Ishikawa (cell line): ENCODE measurements at regions not wholly inside any gene's neighbourhood (a gene's known extent, or its start where the extent isn't known, plus 50 kb on each side); places are given as distances from the start of the nearest gene placed in this dataset.

ENCODE experiments used
- CEBPB ChIP-seq: IDR thresholded peaks from 2 replicates; pipeline ENCODE4 v1.6.1; 2012
- CREB1 ChIP-seq: IDR thresholded peaks from 2 replicates; pipeline ENCODE4 v1.6.1; 2012; ENCODE audit warnings: low read depth
- EGR1 ChIP-seq: IDR thresholded peaks from 2 replicates; pipeline ENCODE4 v1.6.1; 2012
- EP300 ChIP-seq: IDR thresholded peaks from 2 replicates; pipeline ENCODE4 v1.6.1; 2012; ENCODE audit warnings: borderline replicate concordance
- FOXM1 ChIP-seq: IDR thresholded peaks from 2 replicates; pipeline ENCODE4 v1.6.1; 2012; ENCODE audit warnings: low read depth, borderline replicate concordance
- NFIC ChIP-seq: IDR thresholded peaks from 2 replicates; pipeline ENCODE4 v1.6.1; 2012
- RAD21 ChIP-seq: IDR thresholded peaks from 2 replicates; pipeline ENCODE4 v1.6.1; 2012; ENCODE audit warnings: low read depth
- TAF1 ChIP-seq: IDR thresholded peaks from 2 replicates; pipeline ENCODE4 v1.6.1; 2012; ENCODE audit warnings: low read depth, mild to moderate bottlenecking
- TCF12 ChIP-seq: IDR thresholded peaks from 2 replicates; pipeline ENCODE4 v1.6.1; 2012; ENCODE audit warnings: low read depth
- TEAD4 ChIP-seq: IDR thresholded peaks from 2 replicates; pipeline ENCODE4 v1.6.1; 2012
- YY1 ChIP-seq: IDR thresholded peaks from 2 replicates; pipeline ENCODE4 v1.6.1; 2012; ENCODE audit warnings: low read depth
- ZBTB7A ChIP-seq: IDR thresholded peaks from 2 replicates; pipeline ENCODE4 v1.6.1; 2012; ENCODE audit warnings: low read depth
- TF ChIP-seq, protein P1 (sequence below): IDR thresholded peaks from 2 replicates; pipeline ENCODE4 v1.6.1; 2012
- TF ChIP-seq, protein P2 (sequence below): IDR thresholded peaks from 2 replicates; pipeline ENCODE4 v1.6.1; 2012
- TF ChIP-seq, protein P3 (sequence below): IDR thresholded peaks from 2 replicates; pipeline ENCODE4 v1.6.1; 2012; ENCODE audit warnings: low read depth, mild to moderate bottlenecking

DNA sequence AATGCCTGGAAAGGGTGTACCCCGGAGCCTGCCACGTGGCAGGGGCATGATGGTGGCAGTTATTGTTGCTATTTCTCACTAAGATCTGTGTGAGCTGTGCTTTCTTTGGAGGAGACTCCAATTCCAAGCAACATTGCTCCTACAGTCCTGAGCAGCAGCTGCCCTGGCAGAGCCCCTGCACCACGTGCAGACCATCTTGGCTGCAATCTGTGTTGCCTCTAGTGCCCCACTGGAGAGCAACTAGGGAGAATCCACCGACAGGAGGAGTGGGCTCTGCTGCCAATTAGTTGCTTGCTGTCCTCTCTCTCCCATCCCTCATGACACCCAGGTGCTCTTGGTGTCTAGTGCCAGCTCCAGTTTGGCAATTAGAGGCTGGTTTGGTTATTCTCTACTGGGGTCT, 116.0 kb downstream of the PXDC1 start:
- TF ChIP-seq EGR1 = no peak

DNA sequence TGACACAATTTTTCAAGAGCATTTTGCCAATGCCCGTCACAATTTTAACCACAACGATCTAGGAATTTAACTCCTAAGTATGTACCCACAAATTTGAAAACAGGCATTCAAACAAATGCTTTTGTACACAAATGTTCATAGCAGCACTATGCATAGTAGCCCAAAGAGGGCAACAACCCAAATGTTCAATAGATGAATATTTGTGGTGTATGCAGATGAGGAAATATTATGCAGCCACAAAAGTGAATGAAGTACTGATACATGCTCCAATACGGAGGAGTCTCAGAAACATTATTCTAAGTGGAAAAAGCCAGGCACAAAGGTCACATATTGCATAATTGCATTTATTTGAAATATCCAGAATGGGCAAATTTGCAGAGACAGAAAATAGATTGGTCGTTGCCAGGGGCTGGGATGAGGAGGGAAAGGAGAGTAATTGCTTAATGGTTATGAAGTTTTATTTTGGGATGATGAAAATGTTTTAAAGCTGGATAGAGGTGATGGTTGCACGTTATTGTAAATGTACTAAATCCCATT, 117.2 kb downstream of the PXDC1 start:
- no peak for TF ChIP-seq TAF1
- TF ChIP-seq RAD21 = no peak
- no peak for TF ChIP-seq NFIC
- no peak for TF ChIP-seq ZBTB7A
- no peak for TF ChIP-seq TEAD4
- no peak for TF ChIP-seq EGR1
- TF ChIP-seq, protein P1, sequence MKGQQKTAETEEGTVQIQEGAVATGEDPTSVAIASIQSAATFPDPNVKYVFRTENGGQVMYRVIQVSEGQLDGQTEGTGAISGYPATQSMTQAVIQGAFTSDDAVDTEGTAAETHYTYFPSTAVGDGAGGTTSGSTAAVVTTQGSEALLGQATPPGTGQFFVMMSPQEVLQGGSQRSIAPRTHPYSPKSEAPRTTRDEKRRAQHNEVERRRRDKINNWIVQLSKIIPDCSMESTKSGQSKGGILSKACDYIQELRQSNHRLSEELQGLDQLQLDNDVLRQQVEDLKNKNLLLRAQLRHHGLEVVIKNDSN = no peak
- TF ChIP-seq TCF12 = no peak
- TF ChIP-seq, protein P2, sequence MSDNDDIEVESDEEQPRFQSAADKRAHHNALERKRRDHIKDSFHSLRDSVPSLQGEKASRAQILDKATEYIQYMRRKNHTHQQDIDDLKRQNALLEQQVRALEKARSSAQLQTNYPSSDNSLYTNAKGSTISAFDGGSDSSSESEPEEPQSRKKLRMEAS = no peak
- no peak for TF ChIP-seq EP300
- no peak for TF ChIP-seq FOXM1
- no peak for TF ChIP-seq CREB1

DNA sequence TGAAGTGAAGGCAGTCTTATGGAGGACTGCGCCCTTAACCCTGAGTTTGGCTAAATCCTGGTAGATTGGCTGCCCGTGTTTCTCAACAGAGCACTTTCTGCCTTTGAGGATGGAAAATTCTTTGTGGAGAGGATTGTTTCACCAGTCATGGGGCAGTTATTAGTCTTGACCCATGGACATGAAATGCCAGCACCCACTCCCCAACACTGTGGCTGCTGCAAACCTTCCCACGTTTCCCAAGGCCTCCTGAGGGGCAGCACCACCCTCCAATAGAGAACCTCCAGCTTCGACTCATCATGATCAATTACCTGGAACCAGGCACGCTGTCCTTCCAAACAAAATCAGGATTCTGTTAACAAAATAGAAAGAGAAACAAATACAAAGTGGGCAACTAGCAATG, 117.8 kb downstream of the PXDC1 start:
- no peak for TF ChIP-seq RAD21

DNA sequence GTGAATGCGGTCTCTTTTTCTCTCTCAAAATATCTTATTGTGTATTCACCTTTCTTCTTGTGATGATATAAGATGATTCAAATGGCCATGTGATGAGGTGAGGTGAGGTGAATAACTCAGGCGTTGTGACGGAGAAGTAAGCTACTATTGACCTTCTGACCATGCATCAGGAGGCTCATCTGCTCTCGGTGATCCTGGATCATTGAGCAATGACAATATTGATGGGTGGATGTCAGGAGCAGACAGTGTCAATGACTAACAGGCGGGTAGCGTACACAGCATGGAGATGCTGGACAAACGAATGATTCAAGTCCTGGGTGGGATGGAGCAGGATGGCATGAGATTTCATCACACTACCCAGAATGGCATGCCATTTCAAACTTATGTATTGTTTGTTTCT, 119.6 kb downstream of the PXDC1 start:
- TF ChIP-seq, protein P2 = no peak
- TF ChIP-seq YY1 = no peak
- TF ChIP-seq, protein P1 = no peak
- TF ChIP-seq RAD21 = no peak
- TF ChIP-seq CEBPB = no peak
- TF ChIP-seq CREB1 = no peak
- TF ChIP-seq EGR1 = no peak

DNA sequence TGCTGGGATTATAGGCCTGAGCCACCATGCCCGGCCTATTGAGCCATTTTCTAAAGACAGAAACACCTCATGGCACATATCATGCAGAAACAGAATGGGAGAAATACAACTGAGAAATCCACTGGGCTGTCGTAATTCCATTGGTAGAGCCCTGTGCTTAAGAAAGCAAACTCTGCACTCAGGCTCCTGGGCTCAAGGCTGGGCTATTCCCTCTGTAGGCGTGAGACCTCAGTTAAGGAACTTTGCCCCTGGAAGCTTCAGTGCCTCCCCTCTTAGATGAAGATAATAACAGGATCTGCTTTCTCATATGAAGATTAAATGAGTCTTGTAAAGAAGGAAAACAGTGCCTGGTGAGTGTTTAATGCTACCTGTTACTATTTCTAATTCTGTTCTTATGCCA, 120.3 kb downstream of the PXDC1 start:
- TF ChIP-seq TCF12 = no peak
- TF ChIP-seq, protein P3, sequence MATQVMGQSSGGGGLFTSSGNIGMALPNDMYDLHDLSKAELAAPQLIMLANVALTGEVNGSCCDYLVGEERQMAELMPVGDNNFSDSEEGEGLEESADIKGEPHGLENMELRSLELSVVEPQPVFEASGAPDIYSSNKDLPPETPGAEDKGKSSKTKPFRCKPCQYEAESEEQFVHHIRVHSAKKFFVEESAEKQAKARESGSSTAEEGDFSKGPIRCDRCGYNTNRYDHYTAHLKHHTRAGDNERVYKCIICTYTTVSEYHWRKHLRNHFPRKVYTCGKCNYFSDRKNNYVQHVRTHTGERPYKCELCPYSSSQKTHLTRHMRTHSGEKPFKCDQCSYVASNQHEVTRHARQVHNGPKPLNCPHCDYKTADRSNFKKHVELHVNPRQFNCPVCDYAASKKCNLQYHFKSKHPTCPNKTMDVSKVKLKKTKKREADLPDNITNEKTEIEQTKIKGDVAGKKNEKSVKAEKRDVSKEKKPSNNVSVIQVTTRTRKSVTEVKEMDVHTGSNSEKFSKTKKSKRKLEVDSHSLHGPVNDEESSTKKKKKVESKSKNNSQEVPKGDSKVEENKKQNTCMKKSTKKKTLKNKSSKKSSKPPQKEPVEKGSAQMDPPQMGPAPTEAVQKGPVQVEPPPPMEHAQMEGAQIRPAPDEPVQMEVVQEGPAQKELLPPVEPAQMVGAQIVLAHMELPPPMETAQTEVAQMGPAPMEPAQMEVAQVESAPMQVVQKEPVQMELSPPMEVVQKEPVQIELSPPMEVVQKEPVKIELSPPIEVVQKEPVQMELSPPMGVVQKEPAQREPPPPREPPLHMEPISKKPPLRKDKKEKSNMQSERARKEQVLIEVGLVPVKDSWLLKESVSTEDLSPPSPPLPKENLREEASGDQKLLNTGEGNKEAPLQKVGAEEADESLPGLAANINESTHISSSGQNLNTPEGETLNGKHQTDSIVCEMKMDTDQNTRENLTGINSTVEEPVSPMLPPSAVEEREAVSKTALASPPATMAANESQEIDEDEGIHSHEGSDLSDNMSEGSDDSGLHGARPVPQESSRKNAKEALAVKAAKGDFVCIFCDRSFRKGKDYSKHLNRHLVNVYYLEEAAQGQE = no peak
- TF ChIP-seq, protein P2 = no peak
- TF ChIP-seq FOXM1 = no peak
- TF ChIP-seq, protein P1 = no peak
- TF ChIP-seq CREB1 = no peak
- TF ChIP-seq EGR1 = no peak
- no peak for TF ChIP-seq CEBPB
- TF ChIP-seq TAF1 = no peak
- no peak for TF ChIP-seq RAD21
- TF ChIP-seq EP300 = no peak
- no peak for TF ChIP-seq YY1
- no peak for TF ChIP-seq TEAD4
- TF ChIP-seq NFIC = no peak
- TF ChIP-seq ZBTB7A = no peak

DNA sequence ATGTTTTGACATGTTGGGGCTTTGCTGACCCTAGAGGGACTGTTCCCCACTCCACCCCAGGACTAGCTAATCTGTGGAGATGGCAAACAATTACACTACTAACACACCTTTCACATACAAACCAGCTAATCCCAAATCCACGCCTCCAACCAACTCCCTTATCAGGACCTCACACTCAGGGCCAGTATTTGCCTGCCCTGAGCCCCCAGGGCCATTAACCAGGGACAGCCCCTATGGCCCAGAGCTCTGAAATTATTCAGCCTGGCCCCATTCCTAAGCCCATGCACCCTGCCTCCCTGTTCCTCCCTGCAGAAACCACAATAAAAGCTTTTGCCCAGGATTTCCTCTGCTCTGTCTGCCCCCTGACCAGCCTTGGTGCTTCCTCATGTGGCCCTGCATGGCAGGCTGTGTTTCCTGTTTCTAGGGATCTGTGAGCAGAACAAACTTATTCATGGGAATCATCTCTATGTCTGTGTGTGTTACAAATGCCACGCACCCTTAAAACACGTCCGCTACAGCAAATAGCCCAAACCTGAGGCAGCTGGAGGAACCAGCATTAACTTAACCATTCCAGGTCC, 121.2 kb downstream of the PXDC1 start:
- TF ChIP-seq FOXM1 (no peak), TCF12 (no peak)

DNA sequence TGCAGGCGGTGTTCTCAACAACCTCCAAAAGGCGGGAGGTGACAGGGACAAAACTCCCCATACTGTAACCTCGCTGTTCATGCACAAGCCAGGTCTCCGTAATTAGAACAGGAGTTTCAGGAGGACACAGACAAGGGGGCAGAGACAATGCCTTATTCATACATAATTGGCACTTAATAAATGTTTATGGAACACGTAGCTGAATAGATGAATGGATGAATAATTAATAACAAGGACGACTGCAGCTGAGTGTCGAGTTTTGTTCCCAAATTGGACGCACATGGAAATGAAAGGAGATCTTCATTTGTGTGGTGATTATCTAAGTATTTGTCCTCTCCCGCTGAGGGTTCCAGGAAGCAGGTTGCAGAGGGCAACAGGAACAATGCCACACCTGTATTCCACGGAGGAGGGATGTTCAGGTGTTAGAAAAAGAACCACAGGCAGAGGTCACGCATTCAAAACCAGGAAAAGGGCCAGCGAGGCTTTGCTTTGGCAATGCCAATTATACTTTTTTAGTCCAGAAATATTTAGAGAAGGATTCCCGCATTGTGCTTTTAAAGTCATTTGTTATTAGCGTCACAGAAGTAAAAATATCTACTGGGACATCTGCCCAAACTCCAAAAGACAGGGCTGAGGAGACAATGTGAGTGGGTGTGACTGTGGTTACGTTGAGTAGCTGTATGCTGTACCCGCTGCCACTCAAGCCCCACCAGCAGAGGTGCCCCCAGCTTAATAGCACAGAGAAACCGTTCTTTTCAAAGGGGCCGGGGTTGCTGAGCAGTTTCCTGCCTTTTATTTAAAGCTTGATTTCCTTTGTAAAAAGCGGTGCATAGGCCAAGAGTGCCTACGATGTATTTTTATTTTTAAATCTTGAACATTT, 123.3 kb downstream of the PXDC1 start:
- TF ChIP-seq, protein P2 = no peak
- TF ChIP-seq EP300 (no peak), CREB1 (no peak), ZBTB7A (no peak), NFIC (no peak), RAD21 (no peak), TAF1 (no peak), YY1 (no peak), FOXM1 (no peak), EGR1 (no peak), TCF12 (no peak), CEBPB (no peak), TEAD4 (no peak)
- TF ChIP-seq, protein P3 = no peak
- TF ChIP-seq, protein P1 = no peak
